GM12874 (cell line): ENCODE measurements at regions not wholly inside any gene's neighbourhood (a gene's known extent, or its start where the extent isn't known, plus 50 kb on each side); places are given as distances from the start of the nearest gene placed in this dataset.

Experiments used
- TF ChIP-seq, protein P1 (sequence below): IDR thresholded peaks from 2 replicates; pipeline ENCODE4 v1.5.1; 2011; ENCODE audit warnings: low read depth, mild to moderate bottlenecking, control low read depth, low read length, moderate library complexity; ENCODE audit not compliant: insufficient read depth

DNA sequence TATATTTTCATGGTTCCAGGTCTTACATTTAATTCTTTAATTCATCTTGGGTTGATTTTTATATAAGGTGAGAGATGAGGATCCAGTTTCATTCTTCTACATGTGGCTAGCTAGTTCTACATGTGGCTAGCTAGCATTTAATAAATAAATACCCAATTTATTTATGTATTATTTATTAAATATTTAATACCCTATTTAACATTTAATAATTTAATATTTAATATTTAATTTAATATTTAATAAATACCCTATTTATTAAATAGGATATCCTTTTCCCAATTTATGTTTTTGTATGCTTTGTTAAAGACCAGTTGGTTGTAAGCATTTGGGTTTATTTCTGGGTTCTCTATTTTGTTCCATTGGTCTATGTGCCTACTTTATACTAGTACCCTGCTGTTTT, 111.0 kb upstream of the PCLO start:
- TF ChIP-seq, protein P1, sequence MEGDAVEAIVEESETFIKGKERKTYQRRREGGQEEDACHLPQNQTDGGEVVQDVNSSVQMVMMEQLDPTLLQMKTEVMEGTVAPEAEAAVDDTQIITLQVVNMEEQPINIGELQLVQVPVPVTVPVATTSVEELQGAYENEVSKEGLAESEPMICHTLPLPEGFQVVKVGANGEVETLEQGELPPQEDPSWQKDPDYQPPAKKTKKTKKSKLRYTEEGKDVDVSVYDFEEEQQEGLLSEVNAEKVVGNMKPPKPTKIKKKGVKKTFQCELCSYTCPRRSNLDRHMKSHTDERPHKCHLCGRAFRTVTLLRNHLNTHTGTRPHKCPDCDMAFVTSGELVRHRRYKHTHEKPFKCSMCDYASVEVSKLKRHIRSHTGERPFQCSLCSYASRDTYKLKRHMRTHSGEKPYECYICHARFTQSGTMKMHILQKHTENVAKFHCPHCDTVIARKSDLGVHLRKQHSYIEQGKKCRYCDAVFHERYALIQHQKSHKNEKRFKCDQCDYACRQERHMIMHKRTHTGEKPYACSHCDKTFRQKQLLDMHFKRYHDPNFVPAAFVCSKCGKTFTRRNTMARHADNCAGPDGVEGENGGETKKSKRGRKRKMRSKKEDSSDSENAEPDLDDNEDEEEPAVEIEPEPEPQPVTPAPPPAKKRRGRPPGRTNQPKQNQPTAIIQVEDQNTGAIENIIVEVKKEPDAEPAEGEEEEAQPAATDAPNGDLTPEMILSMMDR, result no peak

DNA sequence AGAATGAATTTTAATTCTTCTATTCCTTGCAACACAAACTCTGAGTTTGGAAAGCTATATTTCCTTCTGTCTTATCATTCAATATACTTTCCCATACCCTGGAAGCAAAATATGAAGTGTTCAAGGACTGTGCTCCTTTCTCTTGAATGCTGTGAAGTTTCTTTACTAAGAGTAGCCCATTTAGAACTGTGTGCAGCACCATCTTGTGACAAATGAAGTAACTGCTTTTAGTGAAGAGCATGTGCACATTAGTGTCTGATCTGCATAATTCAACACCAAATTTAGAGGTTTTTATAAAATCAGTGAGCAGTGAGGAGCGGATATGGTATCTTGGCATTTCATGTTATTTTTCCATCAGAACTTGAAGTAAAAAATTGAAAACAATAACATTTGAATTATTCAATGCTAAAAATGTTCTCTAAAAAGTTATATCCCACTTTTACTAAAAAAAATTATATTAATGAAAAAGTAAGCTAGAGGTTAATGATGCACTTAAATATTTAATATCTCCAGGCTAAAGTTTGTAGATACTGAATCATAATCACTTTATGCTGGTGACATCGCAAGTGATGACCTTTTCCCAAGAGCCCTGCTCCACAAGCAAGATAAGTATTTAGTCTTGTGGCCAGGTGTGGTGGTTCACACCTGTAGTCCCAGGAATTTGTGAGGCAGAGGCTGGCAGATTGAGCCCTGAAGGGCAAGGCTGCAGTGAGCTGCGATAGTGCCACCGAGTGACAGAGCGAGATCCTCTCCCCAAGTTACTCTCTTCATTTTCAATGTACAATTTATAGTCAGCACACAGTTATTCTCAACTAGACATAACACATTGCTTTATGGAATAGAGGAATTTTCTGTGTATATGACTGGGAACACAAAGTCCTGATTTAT, 108.8 kb upstream of the PCLO start:
- TF ChIP-seq, protein P1, result peak; percentile 24; the same call in 1 of the 2 replicates

DNA sequence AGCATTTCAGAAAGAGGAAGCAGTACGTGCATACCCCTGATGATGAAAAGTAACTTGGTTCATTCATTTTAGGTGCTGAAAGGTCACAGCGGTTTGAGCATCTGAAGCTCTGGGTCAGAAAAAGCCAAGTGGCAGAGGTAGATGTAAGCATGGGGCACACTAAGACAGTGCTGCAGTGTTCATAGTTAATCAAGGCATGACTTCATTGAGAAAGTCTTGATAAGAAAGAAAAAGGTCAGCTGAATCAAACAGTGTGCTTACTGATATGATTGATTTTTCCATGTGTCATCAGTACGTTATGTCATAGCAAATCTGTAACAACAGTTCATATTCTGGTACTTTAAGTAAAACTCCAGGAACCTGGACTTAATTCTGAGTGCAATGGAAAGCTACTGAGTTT, 107.7 kb upstream of the PCLO start:
- TF ChIP-seq, protein P1, result no peak

DNA sequence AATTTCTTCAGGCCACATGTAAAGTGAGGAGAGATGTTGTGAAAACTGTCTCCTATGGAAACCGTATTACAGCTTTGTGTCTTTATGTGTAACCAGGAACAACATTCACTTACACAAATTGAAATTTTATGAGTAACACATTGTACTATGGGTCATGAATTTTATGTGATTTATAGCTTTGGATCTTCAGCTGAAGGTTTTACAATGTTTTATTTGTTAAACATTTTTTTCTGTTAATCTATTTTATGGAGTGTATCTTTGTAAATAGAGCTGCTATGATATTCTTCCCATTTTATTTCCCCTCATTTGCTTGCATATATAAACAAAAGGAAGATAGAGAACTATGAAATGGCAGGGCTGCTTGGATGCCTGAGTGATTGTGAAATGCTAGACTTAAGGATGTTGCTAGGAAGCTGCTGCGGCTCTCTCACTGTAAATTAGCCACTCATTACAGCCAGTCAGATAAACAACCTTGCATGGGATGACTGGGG, 104.5 kb upstream of the PCLO start:
- TF ChIP-seq, protein P1, result no peak

DNA sequence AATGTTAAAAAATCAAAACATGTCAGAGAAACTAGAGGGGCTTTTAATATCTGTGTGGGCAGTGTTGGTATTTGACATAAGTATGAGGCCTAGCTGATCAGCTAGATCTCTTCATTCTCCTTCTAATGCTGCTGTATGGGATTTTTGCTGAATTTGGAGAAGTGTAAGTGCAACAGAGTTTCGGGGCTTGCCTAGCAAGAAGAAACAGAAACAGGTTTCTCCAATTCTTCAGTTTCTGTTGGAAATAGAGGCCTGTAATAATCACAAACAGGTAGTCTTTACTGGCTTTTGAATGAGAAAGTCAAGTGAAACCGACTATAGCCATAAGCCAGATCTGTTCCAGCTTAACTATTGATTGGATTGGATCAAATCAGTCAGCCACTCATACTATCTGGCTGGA, 96.4 kb upstream of the PCLO start:
- TF ChIP-seq, protein P1, result no peak

DNA sequence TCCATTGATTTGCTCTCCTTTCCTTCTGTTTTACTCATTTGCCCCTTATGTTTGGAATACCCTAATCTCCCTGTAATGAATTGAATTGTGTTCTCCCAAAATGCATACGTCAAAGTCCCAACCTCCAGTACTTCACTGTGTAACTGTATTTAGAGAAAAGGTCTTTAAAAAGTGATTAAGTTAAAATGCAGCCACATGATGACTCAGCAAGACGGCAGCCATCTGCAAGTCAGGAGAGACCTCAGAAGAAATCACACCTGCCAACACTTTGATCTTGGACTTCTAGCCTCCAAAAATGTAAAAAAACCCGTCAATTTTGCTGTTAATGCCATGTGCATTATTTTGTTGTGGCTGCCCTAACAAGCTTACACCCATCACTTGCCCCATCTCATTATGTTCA, 85.3 kb upstream of the PCLO start:
- TF ChIP-seq, protein P1, result no peak

DNA sequence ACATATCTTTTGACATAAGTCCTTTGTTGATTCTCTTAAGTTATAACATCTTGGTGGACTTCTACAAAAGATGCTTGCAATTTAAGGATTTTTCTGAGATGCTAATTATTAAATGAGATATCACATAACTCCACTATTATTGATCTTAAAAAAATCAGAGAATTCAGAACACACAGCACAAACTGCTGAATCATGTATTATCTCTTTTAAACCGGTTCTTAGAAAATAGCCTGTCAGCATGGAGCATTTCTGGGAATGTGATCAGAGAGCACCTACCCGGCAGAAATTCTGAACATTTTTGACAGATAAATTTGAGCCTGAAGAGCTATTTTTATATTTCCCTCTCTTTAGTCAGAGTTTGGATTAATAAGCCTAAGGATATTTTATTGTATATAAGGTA, 50.2 kb upstream of the PCLO start:
- TF ChIP-seq, protein P1, result no peak
